Gastrocnemius medialis (tissue), 4 donors: ENCODE measurements at regions not wholly inside any gene's neighbourhood (a gene's known extent, or its start where the extent isn't known, plus 50 kb on each side); places are given as distances from the start of the nearest gene placed in this dataset.
"Not testable (repeated sequence)": the region's sequence is repeated elsewhere in the genome, so short reads cannot be mapped to it uniquely, and the experiment has no call there.

Experiments used
- POLR2A ChIP-seq, 2 donors: fragments of 450-650 bp; IDR thresholded peaks; one replicate each; pipeline ENCODE4 v1.6.1; 2017; ENCODE audit warnings: antibody characterized with exemption in 2 of 2, mild to moderate bottlenecking in 2 of 2, moderate library complexity in 2 of 2
- TF ChIP-seq, protein P1 (sequence below), 5 experiments: fragments of 450-650 bp in 3 of 5; fragments of 200-600 bp in 2 of 5; sonication (generic) in 2 of 5; IDR thresholded peaks in 4 of 5; conservative IDR thresholded peaks in 1 of 5; 1 replicate in 4 of 5; 2 replicates in 1 of 5; pipeline ENCODE4 v1.5.1; 2016 to 2019; ENCODE audit warnings: antibody characterized with exemption in 5 of 5, mild to moderate bottlenecking in 3 of 5, moderate library complexity in 3 of 5

DNA sequence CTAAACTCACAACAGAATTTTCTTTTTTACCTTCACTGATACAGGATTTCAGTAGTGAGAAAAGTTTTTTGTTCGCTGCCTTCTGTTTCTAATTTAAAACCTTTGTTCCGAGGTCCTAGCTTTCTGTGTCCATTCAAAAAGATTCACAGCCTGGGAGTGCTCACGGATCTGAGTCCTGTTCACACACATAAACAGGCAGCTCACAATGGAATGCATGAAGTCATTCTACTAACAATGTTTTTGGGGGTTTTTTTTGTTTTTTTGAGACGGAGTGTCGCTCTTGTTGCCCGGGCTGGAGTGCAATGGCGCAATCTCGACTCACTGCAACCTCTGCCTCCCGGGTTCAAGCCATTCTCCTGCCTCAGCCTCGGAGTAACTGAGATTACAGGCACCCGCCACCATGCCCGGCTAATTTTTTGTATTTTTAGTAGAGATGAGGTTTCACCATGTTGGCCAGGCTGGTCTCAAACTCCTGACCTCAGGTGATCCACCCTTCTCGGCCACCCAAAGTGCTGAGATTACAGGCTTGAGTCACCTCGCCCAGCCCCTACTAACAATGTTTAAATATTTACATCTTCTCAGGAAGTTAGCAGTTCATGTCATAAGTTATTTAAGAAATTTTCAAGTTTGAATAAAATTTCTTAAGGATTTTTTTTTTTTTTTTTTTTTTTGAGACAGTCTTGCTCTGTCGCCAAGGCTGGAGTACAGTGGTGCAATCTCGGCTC is 59.0 kb downstream of the PRR18 start:
- TF ChIP-seq, protein P1, sequence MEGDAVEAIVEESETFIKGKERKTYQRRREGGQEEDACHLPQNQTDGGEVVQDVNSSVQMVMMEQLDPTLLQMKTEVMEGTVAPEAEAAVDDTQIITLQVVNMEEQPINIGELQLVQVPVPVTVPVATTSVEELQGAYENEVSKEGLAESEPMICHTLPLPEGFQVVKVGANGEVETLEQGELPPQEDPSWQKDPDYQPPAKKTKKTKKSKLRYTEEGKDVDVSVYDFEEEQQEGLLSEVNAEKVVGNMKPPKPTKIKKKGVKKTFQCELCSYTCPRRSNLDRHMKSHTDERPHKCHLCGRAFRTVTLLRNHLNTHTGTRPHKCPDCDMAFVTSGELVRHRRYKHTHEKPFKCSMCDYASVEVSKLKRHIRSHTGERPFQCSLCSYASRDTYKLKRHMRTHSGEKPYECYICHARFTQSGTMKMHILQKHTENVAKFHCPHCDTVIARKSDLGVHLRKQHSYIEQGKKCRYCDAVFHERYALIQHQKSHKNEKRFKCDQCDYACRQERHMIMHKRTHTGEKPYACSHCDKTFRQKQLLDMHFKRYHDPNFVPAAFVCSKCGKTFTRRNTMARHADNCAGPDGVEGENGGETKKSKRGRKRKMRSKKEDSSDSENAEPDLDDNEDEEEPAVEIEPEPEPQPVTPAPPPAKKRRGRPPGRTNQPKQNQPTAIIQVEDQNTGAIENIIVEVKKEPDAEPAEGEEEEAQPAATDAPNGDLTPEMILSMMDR (IDR thresholded peaks at IDR 0.05 in 4 of 5, conservative IDR thresholded peaks at IDR 0.05 in 1 of 5): not testable (repeated sequence)
- not testable (repeated sequence) for TF ChIP-seq POLR2A (IDR thresholded peaks at IDR 0.05)
